Stimulated activated CD4-positive, alpha-beta T cell treated with anti-CD3 and anti-CD28 coated beads, Interleukin-4, amount 100 ng/mL, for 48 hours (primary cell): ENCODE measurements at regions not wholly inside any gene's neighbourhood (a gene's known extent, or its start where the extent isn't known, plus 50 kb on each side); places are given as distances from the start of the nearest gene placed in this dataset.
"Not testable (repeated sequence)": the region's sequence is repeated elsewhere in the genome, so short reads cannot be mapped to it uniquely, and the experiment has no call there.

Experiments used
- DNase-seq, 2 donors: peaks; one replicate each; pipeline ENCODE4 v3.0.0-alpha.2; 2020; ENCODE audit warnings: low read depth in 2 of 2

- no peak for DNase-seq
Measured at GRCh38 chr5:133881576-133882388, 86.6 kb downstream of the C5orf15 start.

GRCh38 chr5:133878236-133878555 is 90.2 kb downstream of the C5orf15 start:
- DNase-seq: no peak

- no peak for DNase-seq
Measured at GRCh38 chr5:133877351-133878235, 90.8 kb downstream of the C5orf15 start.

GRCh38 chr5:133876266-133876665 is 92.2 kb downstream of the C5orf15 start:
- no peak for DNase-seq

GRCh38 chr5:133875179-133875578 is 93.2 kb downstream of the C5orf15 start:
- no peak for DNase-seq

- DNase-seq: no peak
Measured at GRCh38 chr5:133873449-133873848, 95.0 kb downstream of the C5orf15 start.

- no peak for DNase-seq
Measured at GRCh38 chr5:133870661-133871060, 97.8 kb downstream of the C5orf15 start.

GRCh38 chr5:133869519-133870335 is 98.7 kb downstream of the C5orf15 start:
- DNase-seq: no peak

GRCh38 chr5:133868946-133869518 is 99.4 kb downstream of the C5orf15 start:
- DNase-seq: peak; percentile 74 to 76

GRCh38 chr5:133867851-133868545 is 100.4 kb downstream of the C5orf15 start:
- no peak for DNase-seq

- DNase-seq: no peak
Measured at GRCh38 chr5:133867341-133867740, 101.1 kb downstream of the C5orf15 start.

GRCh38 chr5:133866903-133867245 is 101.6 kb downstream of the C5orf15 start:
- no peak for DNase-seq

GRCh38 chr5:133866160-133866902 is 102.1 kb downstream of the C5orf15 start:
- DNase-seq: no peak

- no peak for DNase-seq
Measured at GRCh38 chr5:133865113-133865512, 103.3 kb downstream of the C5orf15 start.

GRCh38 chr5:133864711-133865110 is 103.7 kb downstream of the C5orf15 start:
- no peak for DNase-seq

- no peak for DNase-seq
Measured at GRCh38 chr5:133863857-133864585, 104.4 kb downstream of the C5orf15 start.

- DNase-seq: no peak
Measured at GRCh38 chr5:133861161-133861737, 107.2 kb downstream of the C5orf15 start.

- DNase-seq: no peak
Measured at GRCh38 chr5:133859073-133859472, 109.4 kb downstream of the C5orf15 start.

GRCh38 chr5:133857595-133858313 is 110.7 kb downstream of the C5orf15 start:
- DNase-seq: not testable (repeated sequence)
